GM21423 (cell line): ENCODE measurements at regions not wholly inside any gene's neighbourhood (a gene's known extent, or its start where the extent isn't known, plus 50 kb on each side); places are given as distances from the start of the nearest gene placed in this dataset.

Experiments
- ATAC-seq: cut with Tn5 transposase; IDR thresholded peaks from one replicate; pipeline ENCODE4 v1.9.1; 2021; ENCODE audit warnings: mild to moderate bottlenecking, moderate library complexity; ENCODE audit not compliant: unreplicated experiment

DNA sequence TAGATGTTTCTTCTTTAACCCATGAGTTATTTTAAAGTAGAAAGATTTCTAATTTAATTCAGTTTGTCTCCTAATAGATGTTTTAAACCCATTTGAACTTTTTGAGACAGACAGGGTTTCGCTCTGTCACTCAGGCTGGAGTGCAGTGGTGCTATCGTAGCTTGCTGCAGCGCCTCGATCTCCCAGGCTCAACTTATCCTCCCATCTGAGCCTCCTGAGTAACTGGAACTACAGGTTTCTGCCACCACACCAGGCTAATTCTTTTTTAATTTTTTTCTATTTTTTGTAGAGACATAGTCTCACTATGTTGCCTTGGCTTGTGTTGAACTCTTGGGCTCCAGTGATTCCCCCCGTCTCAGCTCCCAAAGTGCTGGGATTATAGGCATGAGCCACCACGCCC is 53.0 kb upstream of the RAB18 start:
- no peak for ATAC-seq

DNA sequence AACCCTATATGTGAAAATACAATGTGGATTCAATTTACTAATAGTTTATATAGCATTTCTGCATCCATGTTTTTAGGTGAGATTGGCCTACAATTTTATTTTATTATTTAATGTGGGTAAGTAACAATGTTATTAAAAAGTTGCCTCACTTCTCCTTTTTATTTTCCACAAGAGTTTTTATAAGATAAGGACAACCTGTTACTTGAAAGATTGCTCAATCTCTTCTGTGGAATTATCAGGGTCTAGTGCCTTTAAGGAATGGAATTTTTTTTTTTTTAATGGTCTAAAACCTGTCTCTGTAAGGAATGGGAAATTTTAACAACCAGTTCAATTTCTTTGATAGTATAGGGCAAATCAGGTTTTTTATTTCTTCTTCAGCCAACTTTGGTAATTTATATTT is 53.9 kb upstream of the RAB18 start:
- ATAC-seq = no peak

DNA sequence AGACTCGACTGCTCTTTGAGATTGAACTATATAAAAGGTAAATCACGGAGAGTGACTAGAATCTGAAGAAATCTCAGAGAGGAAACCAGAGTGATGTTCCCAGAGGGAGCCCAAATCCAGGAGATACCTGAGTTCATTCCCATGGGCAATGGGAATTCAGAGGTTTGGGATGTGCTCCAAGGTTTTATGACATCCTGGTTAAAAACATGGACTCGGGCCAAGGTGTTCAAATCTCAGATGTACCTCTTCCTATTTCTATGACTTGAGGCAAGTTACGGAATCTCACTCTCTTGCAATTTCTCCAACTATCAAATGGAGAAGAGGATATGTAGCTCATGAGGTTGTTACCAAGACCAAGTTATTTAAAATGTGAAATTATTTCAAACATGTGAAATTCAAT is 54.5 kb upstream of the RAB18 start:
- ATAC-seq = no peak

DNA sequence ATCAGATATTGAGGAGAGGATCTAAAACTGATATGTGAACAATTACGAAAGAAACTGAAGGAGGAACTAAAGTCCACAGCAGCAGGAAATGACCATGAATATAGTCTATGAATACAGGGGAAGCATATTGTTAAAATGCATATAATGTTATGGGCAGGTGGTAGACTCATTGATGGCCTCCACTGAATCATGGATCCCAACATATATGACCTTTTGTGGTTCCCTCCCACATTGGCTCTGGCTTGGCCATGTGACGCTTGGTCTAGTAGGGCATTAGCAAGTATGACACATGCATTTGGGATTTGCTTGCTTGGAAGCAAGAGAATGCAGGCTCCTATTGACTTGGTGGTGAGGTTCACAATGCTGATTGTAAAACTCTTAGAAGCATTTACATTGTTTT is 55.2 kb upstream of the RAB18 start:
- no peak for ATAC-seq

DNA sequence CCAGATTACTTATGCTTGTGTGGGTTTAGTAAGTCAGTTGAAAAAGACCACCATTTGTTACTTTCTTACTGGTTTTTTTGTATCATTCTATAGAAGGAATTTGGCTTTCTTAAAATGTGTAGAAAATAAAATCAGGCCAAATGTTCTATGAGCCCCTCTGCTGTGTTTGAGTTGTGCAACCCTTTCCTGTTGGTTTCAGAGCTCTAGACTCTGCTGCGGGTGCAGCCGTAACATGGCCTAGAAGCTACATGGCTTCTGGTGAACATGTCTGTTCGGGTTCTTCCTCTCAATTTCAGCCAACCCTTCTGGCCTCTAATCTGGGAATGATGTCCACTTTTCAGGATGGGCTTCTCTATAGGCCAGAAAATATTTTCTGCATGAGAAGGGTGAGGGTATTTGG is 56.6 kb upstream of the RAB18 start:
- no peak for ATAC-seq

DNA sequence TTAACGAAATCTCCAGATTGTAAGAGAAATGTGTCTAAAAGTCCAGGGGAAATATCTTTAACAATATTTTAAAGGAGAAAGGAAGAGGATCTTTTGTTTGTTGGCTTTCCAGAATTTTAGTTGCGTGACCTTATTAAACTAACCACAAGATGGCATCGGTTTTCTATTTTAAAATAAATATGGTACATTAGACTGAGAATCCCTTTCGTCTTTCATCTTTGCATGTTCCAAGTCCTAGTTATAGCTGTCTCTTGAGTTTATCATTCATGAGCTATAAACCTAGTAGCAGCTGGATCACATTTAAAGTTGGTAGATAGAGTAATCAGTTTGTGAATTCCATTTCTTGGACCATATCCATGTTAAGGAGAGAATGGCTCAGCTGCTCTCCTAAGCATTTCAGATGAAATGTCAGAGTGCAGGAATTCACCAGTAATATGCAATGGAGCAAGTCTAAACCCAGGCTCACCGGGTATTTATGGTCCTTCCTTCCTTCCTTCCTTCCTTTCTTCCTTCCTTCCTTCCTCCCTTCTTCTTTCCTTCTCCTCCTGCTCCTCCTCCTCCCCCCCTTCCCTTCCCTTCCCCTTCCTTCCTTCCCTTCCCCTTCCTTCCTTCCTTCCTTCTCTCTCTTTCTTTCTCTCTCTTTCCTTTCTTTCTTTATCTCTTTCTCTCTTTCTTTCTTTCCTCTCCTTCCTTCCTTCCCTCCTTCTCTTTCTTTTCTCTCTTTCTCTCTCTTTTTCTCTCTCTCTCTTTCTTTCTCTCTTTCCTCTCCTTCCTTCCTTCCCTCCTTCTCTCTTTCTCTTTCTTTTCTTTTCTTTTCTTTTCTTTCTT is 57.8 kb upstream of the RAB18 start:
- ATAC-seq = no peak

DNA sequence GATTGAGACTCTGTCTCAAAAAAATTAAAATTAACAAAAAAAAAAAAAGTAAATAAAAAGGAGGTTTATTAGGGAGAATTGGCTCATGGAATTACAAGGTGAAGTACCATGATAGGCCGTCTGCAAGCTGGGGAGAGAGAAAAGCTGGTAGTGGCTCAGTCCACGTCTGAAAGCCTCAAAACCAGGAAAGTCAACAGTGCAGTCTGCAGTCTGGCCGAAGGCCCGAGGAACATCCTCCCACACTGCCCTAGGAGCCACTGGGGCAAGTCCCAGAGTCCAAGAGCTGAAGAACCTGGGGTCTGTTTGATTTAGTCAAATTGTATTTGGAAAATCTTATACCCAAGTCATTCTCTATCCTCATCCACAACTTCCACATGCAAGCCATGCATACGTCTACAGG is 59.0 kb upstream of the RAB18 start:
- ATAC-seq = no peak

DNA sequence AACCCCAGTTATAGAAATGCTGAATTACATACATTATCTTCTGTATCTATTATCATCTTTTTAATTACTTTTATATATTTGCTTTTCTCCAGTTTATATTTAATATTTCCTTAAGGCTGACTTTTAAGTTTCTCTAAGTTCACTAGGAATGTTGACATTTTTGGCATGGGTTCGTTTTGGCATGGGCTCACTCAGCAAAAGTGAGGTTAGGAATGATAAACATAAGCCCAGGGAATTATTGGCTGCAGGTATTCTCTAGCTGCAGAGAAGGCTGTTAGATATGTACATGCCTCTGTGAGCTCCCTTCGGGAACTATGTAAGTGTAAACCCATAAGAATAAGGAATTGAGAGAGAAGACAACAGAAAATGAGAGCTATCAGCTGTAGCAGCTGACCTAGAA is 63.6 kb upstream of the RAB18 start:
- ATAC-seq = no peak

DNA sequence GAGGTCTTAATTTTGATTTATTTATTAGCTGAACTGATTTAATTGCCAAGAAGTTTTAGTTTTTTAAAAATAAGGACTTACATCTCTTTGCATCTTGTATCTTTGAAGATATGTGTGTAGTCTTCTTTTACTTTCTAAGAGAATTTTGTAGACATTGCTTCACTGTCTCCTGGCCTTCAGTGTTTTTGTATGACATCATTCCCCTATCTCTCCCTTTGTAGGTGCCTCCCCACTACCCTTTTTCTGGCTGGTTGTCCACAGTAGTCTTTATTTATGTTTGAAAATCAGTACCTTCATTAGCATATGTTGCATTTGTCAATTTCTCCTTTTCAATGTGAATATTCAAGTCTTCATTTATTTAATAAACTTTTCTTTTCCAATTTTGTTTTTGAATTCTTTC is 64.1 kb upstream of the RAB18 start:
- ATAC-seq = no peak

DNA sequence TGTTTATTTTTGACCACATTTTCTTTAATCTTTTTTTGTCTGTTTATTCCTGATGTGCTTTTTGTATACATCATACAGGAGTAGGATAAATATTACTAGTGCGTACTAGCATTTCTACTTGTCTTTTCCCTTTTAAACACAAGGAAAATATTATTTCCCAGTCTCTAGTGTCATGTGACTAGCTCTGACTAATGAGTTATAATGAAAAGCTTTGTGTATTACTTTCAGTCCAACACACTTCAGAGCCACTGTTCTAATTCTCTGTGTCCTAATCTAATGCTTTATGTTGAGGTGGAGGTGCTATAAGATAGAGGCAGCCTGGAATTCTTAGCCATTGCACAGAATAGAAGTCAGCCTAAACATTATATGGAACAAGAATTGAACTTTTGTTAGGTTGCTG is 65.0 kb upstream of the RAB18 start:
- ATAC-seq = no peak

DNA sequence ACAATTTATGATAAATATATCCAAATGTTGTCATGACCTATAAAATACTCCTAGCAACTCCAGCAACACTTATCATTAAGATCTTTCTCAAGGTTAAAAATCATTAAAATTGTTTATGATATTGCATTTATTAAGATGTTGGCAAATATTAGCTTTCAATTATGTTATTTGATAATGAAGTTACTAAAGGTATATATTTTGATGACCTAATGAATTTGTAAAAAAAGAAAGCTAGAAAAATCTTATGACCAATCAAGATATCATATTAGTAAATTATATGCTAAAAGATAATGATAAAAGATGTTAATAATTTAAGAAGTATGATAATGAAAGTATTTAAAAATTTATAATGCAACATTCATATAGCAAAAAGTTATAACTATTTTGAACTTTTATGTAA is 66.3 kb upstream of the RAB18 start:
- ATAC-seq = no peak

DNA sequence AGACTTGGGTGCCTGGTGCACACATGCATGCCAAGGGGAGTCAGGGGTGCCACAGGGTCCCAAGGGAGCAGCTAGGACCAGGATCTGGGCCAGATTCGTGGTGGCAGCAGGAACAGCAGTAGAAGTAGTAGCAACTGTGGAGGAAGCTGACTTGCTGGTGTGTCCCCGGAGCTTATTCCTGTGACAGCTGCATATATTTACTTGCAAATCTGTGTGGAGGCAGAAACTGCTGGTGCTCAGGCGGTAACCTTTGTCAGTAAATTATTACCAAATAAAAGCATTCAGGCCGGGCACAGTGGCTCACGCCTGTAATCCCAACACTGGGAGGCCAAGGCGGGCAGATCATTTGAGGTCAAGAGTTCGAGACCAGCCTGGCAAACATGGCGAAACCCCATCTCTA is 67.4 kb upstream of the RAB18 start:
- no peak for ATAC-seq

DNA sequence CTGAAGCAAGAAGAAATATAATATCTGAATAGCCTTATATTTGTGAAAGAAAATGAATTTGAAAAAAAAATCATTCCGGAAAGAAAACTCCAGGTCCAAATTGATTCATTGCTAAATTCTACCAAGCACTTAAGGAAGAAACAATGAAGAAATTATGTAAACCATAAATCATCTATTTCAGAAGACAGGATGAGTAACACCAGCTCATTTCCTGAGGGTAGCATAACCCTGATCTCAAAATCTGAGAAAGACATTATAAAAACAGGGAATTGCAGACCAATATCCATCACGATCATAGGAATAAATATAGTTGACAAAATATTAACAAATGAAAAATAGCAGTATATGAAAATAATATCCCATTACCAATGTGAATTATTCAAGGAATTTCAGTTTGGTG is 70.1 kb upstream of the RAB18 start:
- ATAC-seq = no peak

DNA sequence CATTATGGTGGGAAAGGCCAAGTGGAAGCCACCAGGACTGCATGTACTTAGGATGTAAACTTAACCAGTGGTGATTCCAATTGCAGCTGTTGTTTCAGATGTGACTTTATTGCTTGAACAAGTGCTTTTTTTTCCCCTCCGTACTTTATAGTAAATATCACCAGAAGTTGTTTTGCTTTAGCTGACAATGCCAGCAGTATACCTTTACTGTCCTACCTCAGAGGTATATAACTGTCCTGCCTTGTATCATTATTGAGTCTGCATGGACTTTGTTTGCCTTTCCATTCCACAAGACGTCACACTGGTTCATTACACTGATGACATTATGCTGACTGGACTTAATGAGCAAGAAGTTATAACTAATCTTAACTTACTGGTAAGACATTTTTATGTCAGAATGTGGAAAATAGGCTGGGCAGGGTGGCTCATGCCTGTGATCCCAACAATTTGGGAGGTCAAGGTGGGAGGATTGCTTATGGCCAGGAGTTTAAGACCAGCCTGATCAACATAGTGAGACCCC is 77.1 kb upstream of the RAB18 start:
- ATAC-seq = no peak

DNA sequence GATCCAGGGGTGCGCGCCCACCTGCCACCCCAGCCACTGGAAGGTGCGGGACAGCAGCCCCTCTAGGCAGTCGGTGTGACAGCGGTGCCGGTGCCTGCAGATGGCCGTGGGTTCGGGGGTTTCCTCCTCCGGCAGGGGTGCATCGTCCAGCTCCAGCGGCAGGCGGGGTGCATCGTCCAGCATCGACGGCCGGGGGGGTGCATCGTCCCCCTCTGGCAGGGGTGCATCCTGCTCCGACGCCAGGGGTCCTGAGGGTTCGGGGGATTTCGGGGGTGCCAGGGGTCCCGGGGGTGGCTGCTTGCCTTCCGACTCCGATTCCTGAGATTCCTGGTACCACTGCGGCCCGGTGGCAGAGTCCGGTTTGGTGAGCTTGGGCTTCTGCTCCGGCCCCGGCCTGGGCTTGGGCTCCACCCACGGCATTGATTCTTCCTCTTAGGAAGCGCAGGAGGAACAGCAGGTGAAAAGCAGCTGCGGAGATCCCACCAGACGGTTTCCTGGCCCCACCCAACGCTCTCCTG is 90.2 kb upstream of the RAB18 start:
- no peak for ATAC-seq

DNA sequence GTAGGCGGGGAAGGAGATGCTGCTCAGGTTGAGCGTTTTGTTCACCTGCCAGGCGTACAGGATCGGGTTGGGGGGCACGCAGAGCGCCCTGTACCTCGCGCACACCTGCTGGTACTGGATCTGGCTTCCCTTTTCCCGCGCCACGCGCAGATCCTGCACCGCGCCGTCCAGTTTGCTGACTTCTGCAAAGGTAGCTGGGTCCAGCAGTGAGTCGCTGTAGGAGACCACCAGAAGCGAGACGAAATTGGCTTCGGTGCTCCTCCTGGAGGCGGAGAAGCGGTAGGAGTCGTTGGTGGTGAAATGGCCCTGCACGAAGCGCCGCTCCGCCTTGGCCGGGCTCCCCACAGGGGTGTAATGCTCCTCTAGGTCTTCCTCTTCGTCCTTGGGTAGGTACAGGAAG is 90.7 kb upstream of the RAB18 start:
- no peak for ATAC-seq

DNA sequence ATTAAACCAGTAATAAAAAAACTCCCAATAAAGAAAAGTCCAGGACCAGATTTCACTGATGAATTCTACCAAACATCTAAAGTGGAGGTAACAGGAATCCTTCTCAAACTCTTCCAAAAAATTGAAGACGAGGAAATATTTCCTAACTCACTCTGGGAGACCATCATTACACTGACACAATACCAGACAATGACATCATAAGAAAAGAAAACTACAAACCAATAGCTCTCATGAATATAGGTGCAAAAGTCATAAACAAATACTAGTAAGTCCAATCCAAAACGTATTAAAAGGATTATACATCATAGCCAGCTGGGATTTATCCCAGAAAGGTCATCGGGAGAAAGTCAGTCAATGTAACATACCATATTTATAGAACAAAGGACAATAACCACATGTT is 94.0 kb upstream of the RAB18 start:
- ATAC-seq = no peak

DNA sequence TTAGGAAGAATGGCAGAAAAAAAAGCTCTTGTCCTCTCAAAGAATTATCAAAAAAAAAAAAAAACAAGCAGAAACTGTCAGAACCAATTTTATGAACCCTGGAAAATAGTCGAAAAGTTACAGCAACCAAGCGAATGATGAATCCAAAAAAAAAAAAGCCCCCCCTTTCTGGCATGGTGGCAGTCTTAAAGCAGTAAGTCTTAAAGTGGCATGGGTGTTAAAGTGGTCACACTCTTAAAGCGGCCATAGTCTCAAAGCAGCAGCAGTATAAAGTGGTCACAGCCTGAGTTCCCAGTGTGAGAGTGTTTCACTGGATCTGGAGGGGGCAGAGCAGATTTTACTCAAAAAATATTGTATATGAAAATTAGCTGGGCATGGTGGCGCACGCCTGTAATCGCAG is 96.8 kb upstream of the RAB18 start:
- ATAC-seq = no peak

DNA sequence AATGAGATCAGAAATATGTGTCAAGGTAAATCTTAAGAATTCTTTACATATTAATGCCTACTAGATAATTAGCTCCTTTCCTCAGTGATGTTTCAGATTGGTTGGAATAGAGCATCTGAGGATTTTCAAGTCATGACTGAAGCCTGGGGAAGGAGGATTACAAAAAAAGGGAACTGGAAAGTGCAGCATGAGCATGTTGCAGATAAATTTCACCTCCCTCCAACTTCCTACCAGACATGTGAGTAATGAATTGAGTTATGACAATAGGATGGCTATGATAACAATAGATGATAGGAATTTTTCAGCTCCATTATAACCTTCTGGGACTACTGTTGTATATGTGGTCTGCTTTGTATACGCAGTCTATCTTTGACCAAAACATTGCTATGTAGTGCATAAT is 104.2 kb upstream of the RAB18 start:
- ATAC-seq = no peak

DNA sequence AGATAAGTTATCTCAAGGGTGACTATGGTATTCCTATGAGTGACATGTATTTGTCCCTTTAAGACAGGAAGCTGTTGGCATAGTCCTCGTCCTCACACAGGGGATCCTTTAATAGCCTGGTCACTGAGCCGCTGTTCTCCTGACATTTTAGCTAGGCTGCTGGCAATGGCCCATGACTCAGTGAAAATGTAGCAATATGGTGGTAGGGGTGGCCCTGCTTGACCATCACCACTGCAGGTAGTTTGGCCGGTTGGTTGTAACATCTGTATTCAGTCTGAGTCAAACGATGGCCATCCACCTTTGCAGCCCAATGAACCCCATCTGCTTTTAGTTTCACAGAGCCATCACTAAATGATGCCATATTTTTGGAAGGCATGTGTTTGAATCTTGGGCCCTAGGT is 110.1 kb upstream of the RAB18 start:
- no peak for ATAC-seq

DNA sequence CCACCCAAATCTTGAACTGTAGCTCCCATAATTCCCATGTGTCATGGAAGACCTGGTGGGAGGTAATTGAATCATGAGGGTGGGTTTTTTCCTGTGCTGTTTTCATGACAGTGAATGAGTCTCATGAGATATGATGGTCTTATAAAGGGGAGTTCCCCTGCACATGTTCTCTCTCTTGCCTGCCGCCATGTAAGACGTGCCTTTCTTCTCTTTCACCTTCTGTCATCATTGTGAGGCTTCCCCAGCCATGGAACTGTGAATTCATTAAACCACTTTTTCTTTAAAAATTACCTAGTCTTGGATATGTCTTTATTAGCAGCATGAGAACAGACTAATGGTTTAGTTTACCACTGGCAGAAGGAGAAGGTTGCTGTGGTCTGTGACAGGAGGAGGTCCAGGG is 111.5 kb upstream of the RAB18 start:
- no peak for ATAC-seq

DNA sequence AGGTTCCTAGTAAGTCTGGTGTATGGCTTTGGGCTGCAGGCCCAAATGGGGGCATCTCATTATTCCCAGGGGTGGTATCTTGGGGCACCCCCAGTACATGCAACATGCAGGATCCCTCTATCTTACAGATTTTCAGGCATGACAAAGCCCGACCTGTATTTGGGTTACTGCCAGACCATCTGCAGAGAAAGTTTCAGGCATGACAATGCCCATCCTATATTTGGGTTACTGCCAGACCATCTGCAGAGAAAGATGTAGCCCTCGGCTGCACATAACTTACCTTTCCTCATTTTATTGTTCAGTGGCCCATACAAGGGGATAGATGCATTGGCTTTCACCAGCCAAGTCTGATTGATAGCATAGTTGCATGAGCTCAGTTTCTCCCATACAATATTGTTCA is 112.2 kb upstream of the RAB18 start:
- ATAC-seq = no peak

DNA sequence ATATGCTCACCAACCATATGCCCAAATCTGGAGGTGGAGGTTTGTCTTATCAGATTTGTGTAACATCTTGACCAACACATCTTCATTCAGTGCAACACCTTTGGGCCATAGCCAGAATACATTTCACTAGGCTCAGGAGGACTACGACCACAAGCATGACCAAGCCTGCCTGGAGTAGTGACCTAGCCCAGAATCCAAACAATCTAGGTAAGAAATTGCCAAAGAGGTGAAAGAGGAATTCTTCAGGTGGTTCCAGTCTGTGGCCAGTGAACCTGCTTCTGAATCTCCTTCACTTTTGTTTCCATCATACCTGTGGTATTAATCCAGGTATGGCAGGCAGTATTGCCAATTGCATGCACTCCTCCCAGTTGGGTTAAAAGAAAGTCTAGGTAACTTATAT is 112.8 kb upstream of the RAB18 start:
- ATAC-seq = no peak
